HG03103 (cell line): ENCODE measurements at regions not wholly inside any gene's neighbourhood (a gene's known extent, or its start where the extent isn't known, plus 50 kb on each side); places are given as distances from the start of the nearest gene placed in this dataset.

ENCODE experiments used
- ATAC-seq: cut with Tn5 transposase; IDR thresholded peaks from one replicate; pipeline ENCODE4 v1.9.1; 2021; ENCODE audit warnings: low read depth; ENCODE audit not compliant: unreplicated experiment

DNA sequence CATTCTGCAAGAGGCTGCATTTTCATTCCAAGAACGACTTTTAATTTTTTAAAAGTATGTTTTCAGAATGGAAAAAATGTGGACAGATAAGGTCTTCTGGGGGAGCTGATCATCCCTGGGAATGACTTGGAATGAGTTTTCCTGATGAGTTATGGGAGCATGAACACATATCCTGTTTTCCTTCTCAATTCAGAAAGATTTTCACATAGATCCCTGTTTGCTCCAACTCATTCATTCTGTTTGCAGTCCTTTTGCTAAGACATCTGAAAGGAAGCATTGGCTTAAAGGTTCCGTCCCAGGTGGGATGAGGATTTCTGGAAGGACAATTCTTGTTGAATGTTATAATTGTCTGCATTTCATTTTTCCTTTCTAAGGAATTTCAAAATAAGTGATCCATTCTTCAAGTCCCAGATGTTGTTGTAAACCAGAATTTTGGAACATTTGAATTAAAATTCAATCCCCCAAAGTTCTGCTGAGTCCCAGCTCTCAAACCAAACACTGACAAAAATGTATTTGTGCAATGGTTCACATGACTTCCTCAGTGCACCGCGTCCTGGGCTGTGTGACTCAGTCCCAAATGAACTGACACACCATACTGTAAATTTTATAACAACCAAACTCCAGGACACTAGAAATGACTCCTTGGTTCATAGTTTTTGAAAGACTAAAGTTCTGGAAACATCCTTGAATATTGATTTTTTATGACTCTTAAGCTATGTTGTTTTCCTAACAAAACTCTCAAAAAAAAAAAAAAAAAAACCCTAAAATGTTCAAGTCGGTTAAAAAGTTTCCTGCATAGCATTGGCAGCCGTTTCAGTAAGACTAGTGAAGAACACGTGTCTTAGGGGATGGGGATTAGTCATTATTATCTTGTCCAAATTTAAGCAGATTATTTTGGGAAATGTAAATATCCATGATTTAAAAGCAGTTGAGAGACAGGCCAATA, 281.8 kb upstream of the TCF4 start:
- ATAC-seq: no peak

DNA sequence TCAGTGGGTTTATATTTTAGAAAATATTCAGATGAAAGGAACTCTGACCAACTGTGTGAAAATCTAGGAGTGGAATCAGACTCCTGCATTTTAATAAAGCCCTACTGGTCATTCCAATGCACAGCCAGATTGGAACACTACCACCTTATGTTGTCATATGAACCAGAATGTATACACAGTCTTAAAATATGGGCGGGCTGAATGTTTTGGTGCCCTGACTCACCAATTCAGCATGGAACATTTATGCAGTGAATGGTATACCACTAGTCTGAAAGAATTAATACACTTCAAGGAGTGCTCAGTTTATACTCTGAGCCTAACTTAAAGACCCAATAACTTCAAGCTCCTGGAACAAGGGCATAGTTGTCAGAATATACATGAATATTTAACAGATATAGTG, 280.9 kb upstream of the TCF4 start:
- no peak for ATAC-seq

DNA sequence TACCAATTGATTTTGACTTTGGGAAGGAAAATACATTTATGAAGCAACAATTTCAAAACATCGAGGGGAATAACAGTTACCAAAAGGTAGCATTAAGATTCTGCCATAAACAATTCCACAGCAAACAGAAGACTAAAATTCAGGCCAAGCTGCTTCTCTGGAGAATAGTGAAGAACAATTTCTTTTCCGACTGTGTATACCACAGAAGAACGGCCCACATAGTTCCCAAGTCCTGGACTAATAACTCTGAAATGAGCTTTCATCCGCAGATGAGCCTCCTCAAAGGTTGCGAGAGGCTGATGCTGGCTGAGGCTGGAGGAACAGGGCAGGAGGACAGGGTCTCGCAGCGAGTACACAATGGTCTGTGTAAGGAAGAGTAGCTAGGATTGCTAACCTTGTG, 278.9 kb upstream of the TCF4 start:
- ATAC-seq: no peak

DNA sequence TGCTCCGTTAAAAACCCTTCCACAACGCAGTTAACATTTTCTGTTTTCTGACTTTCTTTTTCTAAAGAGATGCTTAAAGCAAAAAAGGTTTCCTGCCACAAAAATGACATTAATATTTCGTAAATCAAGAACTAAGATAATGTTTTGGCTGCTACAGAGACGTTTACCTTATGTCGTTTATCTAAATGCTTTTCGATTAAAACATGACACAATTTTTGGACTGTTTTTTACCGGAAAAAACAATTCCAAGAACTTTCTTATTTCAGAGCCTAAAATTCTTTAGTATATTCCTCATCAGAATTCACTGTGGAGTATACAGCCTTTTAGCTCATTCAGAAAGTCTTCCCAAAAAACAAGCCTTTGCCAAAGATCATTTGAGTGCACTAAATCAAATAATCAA, 278.0 kb upstream of the TCF4 start:
- ATAC-seq: no peak

DNA sequence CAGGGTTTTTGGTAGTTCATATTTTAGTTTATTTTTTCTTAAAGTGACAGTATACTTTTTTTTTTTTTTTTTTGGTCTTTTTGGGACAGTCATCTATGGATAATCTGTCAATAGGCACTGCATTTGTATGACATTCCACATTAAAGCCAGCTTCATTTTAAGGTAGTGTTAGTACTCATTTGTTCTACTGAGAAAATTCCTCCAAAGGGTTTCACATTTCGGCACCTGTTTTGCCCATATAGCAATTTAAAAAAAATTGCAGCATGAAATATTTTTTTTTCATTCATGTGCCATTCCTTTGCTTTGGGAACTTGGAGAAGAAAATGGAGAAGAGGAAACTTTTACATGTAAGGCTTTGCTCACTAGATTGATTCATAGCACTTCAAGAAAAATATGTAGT, 276.3 kb upstream of the TCF4 start:
- ATAC-seq: no peak

DNA sequence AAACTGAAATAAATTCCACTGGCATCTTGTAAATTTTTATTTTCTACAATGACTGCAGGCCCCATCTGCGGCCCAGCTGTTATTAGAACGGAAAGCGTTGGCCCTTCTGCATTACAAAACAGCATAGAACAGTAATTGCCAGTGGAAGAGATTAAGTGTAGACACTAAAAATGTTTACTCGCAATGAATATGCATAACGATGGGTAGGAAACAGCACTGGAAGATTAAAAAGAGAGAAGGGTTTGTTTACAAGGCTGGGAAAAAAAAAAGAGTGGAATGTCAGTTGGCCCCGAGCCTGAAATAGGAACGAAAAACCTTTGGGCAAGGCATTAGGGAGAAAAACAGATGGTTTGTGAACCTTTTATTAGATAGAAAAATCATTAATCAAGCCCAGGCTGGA, 275.9 kb upstream of the TCF4 start:
- ATAC-seq: no peak

DNA sequence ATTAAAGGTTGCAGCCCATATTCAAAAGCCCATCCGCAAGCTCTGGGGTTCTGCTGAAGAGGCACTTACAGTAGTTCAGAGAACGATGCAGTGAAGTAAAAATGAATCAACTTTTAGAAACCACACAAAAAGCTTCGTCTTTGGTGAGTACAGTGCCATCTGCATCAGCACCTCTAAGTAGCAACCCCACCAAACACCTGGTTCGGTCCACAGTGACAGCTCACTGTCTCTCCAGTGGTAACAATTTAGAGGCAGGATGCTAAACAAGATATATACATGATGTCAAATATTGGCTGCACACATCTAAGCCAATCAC, 275.4 kb upstream of the TCF4 start:
- no peak for ATAC-seq

DNA sequence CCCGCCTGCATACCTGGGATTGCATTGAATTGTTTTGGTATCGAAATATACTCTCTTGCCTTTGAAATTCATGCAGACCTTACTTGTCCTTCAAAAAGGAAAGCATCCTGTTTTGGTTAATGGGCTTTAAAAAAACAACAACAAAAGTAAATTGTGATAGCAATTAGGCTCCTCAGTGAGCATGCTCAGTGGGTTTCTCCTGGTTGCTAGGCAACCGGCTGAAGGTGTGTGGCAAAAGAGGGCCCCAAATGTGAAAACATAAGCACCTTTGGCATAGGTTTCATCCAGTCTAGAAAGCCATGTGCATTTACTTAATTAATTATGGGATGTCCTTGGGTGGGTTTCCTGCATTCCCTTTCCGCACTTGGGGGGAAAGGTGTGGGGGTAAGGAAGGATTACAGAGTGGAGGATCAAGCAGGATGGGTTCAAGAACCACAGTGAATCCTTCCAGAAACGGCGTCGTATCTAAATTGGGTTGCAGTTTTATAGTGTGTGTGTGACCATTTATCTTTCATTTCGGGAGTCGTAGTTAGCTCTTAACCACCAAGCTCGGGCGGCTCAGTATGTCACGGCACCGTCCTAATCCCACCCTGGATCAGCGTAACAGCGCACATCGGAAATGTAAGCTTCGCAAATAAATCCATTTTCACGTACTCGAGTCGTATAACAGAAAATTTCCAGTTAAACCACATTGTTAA, 274.9 kb upstream of the TCF4 start:
- no peak for ATAC-seq

DNA sequence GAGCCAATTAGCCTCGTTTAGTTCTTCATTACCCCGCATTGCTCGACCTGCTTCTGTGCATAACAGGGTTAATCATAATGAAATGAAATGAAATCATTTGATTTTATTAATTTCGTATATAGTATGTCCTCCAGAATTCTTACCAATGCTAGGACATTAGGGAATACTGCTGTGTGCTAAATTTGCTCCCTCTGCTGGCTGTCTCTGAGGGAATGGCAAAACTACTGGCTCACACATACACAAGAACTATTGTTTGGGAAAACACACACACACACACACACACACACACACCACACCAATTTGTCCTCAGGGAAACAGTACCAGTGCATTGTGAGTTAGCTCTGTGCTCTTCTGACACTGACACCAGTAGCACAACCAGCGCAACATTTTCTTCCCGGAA, 273.3 kb upstream of the TCF4 start:
- ATAC-seq: no peak

DNA sequence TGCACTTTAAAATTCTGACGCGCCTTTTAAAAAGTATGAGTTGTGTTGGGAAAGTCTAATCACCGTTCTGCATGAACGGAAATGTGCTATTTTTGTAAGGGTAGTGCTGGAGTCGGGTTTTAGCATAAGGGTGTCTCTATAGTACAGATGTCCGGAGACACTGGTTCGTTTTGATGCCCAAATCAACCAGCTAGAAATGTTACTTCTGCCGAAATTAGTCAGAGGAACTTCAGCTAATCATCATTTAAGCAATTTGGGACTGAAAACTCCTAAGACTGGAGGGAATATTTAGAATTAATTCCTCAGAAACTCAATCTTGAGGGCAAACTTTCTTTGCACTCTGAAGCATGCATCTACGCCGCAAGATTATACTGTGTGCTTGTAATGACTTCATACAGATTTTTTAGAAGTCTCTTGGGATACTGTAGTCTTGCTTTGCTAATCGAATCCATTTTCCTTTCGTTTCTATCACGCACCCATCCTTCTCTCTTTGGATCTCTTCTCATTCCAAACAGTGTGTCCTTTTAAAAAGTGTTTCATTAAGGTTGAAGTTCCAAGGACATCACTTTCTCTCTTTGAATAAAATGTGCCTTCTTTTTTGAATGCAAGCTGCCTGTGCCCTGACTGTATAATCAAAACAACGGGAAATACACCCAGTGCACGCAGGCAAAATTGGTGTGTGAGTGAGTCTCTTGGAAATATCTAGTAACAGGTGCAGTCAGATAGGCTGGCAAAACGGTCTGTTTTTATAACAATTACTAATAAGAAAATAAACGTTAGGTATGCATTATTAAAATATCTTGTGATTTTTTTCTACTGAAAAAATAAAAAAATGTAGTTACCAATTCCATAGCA, 270.9 kb upstream of the TCF4 start:
- ATAC-seq: no peak

DNA sequence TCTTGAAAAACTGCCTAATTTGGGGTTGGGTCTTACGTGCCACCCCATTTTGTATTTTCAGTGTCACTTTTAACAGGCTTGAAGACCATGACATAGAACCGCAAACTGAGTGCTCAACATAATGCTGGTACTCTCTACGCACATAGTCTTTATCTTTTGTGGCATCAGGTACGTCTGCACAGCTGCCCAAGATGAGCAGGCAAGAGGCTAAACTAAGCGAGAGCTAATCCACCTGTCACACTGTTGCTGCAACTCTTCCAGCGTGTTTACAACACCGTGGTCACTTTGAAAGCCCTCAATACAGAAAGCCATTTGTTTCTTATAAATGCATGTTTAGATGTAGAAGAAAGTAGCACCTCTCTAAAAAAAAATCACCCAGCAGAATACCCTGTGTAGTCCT, 270.0 kb upstream of the TCF4 start:
- ATAC-seq: no peak

DNA sequence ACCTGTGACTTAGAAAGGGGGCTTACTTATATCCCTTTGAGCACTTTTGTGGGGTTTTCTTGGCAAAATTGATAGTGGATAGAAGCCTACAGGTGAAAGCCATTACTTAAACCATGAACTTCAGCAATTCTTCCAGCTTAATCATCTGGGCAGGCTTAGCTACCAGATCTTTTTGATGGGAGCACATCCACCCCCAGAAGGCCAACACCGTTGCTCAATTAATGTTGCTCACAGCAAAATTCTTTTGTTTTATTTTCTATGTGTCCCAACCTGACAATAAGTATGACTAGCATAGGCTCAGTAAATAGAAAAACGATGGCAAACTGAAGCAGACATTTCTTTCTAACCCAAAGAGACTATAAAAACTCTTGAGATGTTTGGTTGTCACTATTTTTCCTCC, 269.4 kb upstream of the TCF4 start:
- no peak for ATAC-seq

DNA sequence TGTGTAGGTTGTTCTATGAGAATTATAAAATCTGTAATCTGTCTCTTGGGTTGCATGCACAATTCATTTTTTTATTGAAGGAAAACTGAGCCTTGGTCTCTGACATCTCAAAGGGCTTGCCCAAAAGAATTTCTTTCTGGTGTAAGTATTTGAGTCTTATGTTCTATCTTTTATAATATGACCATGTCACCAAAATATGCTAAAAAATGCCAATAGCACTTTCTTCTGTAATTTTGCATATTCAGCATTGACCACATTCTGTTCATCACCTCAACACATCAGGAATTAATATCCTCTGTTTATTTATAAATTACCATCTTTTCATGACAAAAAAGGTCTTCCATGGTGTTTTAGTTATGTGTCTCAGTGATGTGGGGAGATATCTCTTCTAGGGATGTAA, 268.7 kb upstream of the TCF4 start:
- no peak for ATAC-seq

DNA sequence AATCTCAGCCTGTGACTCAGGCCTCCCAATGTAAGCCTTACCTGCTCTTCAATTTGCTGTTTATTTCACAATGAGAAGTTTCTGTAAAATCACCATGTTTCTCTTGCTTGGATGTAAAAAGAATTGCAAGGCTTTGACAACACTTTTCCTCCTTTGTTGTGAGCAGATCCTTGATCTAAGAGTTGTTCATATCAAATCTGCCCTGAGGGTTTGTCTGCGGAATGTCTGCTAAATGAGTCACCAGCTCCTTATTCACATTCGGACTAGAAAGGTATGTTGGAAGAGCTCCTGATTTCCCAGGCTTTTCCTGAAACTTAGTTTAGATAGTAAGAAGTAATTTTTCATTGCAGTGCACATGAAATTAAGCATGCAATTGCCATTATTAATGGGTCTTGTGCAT, 268.2 kb upstream of the TCF4 start:
- ATAC-seq: no peak

DNA sequence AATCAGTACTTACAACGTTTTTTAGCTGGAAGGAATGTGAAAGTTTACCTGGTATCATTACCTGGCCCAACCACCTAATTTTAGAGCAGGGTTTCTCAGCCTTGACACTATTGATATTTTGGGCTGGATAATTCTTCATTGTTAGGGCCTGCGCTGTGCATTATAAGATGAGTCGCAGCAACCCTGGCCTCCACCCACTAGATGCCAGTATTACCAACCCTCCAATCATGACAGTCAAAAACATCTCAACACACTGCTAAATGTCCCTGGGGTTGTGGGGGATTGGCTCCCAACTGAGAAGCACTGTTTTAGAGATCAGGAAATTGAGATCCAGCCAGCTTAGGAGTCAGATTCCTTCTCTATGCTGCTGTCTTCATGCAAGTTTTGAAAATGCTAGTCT, 265.3 kb upstream of the TCF4 start:
- ATAC-seq: no peak

DNA sequence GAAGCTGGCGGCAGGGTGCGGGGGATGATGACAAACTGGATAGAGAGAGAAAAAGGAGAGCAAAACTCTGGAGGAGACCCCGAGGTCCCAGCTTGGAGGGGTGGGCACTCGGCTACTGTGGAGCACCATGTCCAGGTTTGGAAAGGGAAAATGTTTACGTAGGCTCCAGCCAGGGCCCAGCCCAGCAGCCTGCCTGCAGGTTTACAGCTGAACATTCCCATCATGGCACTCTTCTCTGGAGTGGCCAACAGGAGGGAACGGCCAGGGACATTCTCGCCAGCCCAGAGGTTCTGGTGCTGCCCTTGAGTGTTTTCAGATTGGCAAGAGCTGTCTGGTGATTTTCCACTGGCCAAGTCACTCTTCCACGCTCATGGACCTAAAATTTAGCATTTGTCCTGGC, 262.9 kb upstream of the TCF4 start:
- no peak for ATAC-seq

DNA sequence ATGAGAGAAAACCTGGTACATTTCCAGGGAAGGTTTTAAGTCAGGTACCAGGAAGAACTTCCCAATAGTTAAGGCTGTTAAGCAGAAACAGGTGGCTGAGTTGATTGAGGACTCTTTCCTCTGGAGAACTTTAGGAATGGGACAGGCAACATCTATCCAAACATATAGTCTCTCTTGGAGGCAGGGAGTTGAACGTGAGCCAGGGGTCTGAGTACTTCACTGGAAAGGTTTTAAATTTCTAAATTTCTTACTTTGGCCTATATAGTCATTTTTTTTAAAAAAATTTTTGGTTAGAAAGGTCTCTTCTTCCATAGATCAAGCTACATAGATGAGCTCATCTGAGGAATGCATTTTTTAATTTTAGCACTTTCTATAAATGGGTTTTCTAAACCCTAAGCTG, 261.4 kb upstream of the TCF4 start:
- no peak for ATAC-seq

DNA sequence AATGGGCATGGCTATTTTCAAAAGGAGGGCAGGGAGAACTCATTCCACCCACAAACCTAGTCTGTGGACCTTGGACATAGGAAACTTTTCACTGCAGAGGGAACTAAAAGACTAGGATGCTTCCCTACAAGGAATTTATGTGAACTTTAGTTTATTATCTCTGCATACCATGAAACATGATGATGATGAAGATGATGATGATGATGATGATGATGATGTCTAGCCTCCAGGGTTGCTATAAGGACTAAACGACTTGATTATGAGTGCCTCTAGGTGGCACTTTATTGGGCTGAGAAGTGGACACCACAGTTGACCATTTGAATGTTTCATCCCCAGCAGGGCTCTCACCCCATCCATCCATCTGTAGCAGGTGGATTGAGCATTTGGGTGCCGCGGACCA, 260.0 kb upstream of the TCF4 start:
- no peak for ATAC-seq

DNA sequence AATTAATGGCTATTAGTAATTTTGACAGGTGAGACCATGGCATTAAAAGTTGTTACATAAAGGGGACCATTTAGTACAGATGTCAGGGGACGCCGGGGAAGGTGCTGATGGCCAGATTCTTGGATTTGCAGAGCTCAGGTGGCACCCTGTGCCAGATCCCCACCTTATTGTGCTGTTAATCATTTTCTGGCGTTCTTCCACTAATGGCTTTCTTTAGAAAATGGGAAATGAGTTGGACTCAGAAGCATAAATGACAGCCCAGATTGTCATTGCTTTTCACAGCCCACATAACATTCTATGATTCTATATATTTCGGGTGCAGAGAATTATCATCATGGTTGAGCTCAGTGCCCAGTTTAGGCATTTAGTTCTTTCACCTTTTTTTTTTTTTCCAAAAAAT, 257.2 kb upstream of the TCF4 start:
- ATAC-seq: no peak

DNA sequence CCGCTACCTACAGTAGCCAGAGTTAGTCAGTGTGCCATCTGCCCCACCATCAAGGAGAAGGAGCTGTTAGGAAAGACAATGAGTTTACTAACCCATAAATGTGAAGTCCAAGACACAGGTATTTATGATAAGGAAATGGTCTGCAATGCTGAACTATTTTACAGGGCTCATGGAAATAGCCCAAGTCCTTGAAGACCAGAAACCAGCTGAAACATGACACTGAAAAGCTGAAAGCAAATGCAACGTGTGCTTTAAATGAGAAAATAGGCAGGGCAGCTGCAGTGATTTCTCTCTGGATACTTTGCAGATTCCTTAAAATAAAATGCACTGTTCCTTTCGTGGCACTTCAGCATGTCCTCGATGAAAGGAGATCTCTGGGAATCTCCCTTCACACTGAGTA, 256.4 kb upstream of the TCF4 start:
- ATAC-seq: no peak

DNA sequence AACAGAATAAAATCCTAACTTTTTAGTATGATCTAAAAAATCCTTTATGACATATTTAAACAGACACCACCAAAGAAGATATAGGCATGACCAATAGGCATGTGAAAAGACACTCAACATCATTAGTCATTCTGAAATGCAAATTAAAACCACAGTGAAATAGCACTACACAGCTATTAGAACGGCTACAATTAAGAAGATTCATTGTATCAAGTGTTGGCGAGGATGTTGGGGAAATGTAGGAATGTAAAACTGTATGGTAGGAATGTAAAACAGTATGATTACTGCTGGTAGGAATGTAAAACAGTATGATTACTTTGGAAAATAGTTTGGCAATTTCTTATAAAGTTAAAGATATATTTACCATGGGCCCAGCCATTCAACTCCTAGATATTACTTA, 253.3 kb upstream of the TCF4 start:
- no peak for ATAC-seq
